HT1080 (cell line): ENCODE measurements at regions not wholly inside any gene's neighbourhood (a gene's known extent, or its start where the extent isn't known, plus 50 kb on each side); places are given as distances from the start of the nearest gene placed in this dataset. TPM values are rescaled to one million over a fixed set of nuclear protein-coding genes. Genes with fewer than 3 reads are reported as not detected.
"Not testable (repeated sequence)": the region's sequence is repeated elsewhere in the genome, so short reads cannot be mapped to it uniquely, and the experiment has no call there.

Experiments used
- DNase-seq: peaks from one replicate; pipeline ENCODE4 v3.0.0-alpha.2; 2015; ENCODE audit warnings: low read depth
- small RNA-seq: library from RNA; depleted of rRNA; stranded (forward); fragments of <200 nt; gene quantifications from one replicate; pipeline ENCODE3, GENCODE V24; 2014

DNA sequence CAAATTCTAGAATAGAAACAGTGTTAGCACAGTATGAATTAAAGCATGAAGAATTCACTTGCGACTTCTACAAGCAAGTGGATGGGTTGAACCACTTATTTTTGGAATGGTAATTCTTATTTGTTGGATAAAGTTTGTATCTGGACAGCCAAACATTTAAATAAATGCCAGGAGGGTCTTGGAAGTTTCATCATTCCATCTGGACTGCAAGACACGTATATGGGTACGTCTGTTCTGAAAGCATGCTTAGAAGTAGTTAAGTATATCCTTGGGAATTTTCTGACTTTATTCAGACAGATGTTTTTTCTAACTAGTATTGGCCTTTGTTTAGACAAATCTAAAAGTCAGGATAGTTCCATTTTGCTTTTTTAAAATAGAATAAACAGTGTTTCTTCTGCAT, 77.5 kb upstream of the CASK start:
- DNase-seq, result no peak

DNA sequence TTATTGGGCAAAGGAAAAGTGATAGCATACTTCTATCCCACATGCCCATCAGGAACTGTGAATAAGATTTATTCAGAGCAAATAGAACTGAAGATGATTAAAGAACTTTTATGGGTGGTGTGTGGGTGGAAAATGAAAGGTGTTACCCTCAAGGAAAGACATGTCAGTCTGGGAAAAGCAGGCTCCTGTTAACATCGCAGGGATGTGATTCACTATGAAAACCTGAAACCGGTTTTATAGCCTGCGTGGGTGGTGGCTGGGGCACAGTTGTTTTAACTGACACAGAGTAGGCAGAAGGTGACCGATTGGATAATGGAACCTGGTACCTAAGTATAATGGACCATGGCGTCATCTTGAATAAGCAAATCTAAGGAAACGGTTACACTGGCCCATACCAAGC, 61.3 kb upstream of the CASK start:
- DNase-seq, result no peak

- DNase-seq, result no peak
These were observed 59.6 kb upstream of the CASK start for GRCh38 chrX:41982953-41983352.

- no peak for DNase-seq
These were observed 58.2 kb upstream of the CASK start for GRCh38 chrX:41981481-41982013.

- DNase-seq, result not testable (repeated sequence)
These were observed 51.3 kb upstream of the CASK start for GRCh38 chrX:41974677-41975076.

DNA sequence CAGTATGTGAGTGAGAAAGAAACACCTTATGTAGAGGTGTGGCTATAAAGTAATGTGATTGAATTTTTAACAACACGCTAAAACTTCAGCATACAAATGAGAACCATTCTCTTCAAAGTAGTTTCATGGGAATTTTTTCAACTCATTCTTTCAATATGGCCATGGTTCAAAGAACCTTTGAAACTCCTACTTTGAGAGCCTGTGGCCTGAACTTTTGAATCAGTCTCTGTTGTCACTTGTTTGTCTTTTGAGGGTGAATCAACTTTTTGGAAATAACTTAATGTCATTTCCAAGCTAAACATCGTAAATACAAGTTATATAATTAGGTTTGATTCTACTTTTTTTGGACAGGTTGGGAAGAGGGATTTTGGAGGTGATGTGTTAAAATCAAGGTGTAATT, 49.9 kb upstream of the CASK start:
- DNase-seq, result no peak

Small RNA genes lying in the stretch of these regions (small RNA-seq; reads per million reads assigned to genes)
- not detected for gene RNU6-1124P
- not detected for gene RNU6-630P
- not detected for gene Z92545.1
